ENCODE measurements at regions not wholly inside any gene's neighbourhood (a gene's known extent, or its start where the extent isn't known, plus 50 kb on each side); places are given as distances from the start of the nearest gene placed in this dataset.

GRCh38 chr3:90145094-90145860, 1037.9 kb downstream of the EPHA3 start:
- TF ChIP-seq MXD1 (CRISPR knock-in tag; IDR thresholded peaks at IDR 0.05; ENCODE audit: borderline replicate concordance, poor library complexity, severe bottlenecking) (no peak), CTCF (IDR thresholded peaks at IDR 0.05 in 2 of 3, conservative IDR thresholded peaks at IDR 0.05 in 1 of 3; ENCODE audit: insufficient read depth in 2 of 3, low read depth in 1 of 3, low read length in 3 of 3) (no peak)
